WTC11 (cell line): ENCODE measurements at regions not wholly inside any gene's neighbourhood (a gene's known extent, or its start where the extent isn't known, plus 50 kb on each side); places are given as distances from the start of the nearest gene placed in this dataset.

Source experiments
- ATAC-seq: fragments of 200-7000 bp; cut with Tn5 transposase; 2 replicates; pipeline ENCODE4 v1.10.0; 2021; ENCODE audit warnings: mild to moderate bottlenecking, moderate library complexity
- CTCF ChIA-PET: fragments of 300-600 bp; sonication (Branson Sonifier 250); formaldehyde crosslinking; loops from one replicate; lab custom pipeline; 2021; ENCODE audit warnings: antibody characterized with exemption; lab: Charles Lee
- POLR2A ChIA-PET: fragments of 350-600 bp; sonication (Branson Sonifier 250); formaldehyde crosslinking; loops from one replicate; lab custom pipeline; 2021; ENCODE audit warnings: antibody characterized with exemption; lab: Charles Lee
- DNase-seq: peaks from one replicate; pipeline ENCODE4 v3.0.0; 2021; ENCODE audit warnings: low spot score
- H3K27ac Mint-ChIP-seq: 2 replicates; pipeline ENCODE4 v1.8.0; 2021; ENCODE audit warnings: mixed read lengths
- H3K27me3 Mint-ChIP-seq: 2 replicates; pipeline ENCODE4 v1.8.0; 2021; ENCODE audit warnings: low read depth, mild to moderate bottlenecking, moderate library complexity, mixed read lengths
- H3K36me3 Mint-ChIP-seq: 2 replicates; pipeline ENCODE4 v1.8.0; 2021; ENCODE audit warnings: mixed read lengths
- H3K4me1 Mint-ChIP-seq: 2 replicates; pipeline ENCODE4 v1.8.0; 2022; ENCODE audit warnings: mixed read lengths
- H3K4me3 Mint-ChIP-seq: 2 replicates; pipeline ENCODE4 v1.8.0; 2021; ENCODE audit warnings: mild to moderate bottlenecking, moderate library complexity, mixed read lengths
- H3K9me3 Mint-ChIP-seq: 2 replicates; pipeline ENCODE4 v1.8.0; 2021; ENCODE audit warnings: mixed read lengths
- AR ChIP-seq: fragments of 250-450 bp; sonication (Bioruptor Pico); IDR thresholded peaks from 2 replicates; pipeline ENCODE4 v1.9.0; 2021; ENCODE audit warnings: mild to moderate bottlenecking
- ATF6 ChIP-seq: sonication (generic); formaldehyde crosslinking; IDR thresholded peaks from 2 replicates; pipeline ENCODE4 v1.8.1; 2023; ENCODE audit warnings: mild to moderate bottlenecking, missing genetic modification reagents
- CBFB ChIP-seq: sonication (generic); formaldehyde crosslinking; IDR thresholded peaks from 2 replicates; pipeline ENCODE4 v1.8.1; 2022; ENCODE audit warnings: mild to moderate bottlenecking, low read depth, missing genetic modification reagents
- FOXJ3 ChIP-seq: sonication (generic); formaldehyde crosslinking; IDR thresholded peaks from 2 replicates; pipeline ENCODE4 v1.9.0; 2021; ENCODE audit warnings: missing genetic modification reagents, mild to moderate bottlenecking, borderline replicate concordance
- GRHL2 ChIP-seq: fragments of 250-450 bp; sonication (Bioruptor Pico); IDR thresholded peaks from 2 replicates; pipeline ENCODE4 v1.8.0; 2022; ENCODE audit warnings: mild to moderate bottlenecking, moderate library complexity; ENCODE audit not compliant: insufficient replicate concordance, severe bottlenecking
- GTF2I ChIP-seq: fragments of 250-450 bp; sonication (Bioruptor Pico); conservative IDR thresholded peaks from 2 replicates; pipeline ENCODE4 v1.4.0; 2021; ENCODE audit warnings: mild to moderate bottlenecking
- HMGA2 ChIP-seq: fragments of 250-450 bp; sonication (Bioruptor Pico); IDR thresholded peaks from 2 replicates; pipeline ENCODE4 v1.4.0; 2021; ENCODE audit warnings: mild to moderate bottlenecking, moderate library complexity
- IRF2 ChIP-seq: sonication (generic); formaldehyde crosslinking; IDR thresholded peaks from 2 replicates; pipeline ENCODE4 v1.8.0; 2022; ENCODE audit warnings: low read depth, missing genetic modification reagents, borderline replicate concordance
- KAT7 ChIP-seq: sonication (generic); formaldehyde crosslinking; IDR thresholded peaks from 2 replicates; pipeline ENCODE4 v1.8.1; 2023; ENCODE audit warnings: missing genetic modification reagents, mild to moderate bottlenecking, borderline replicate concordance
- SMAD3 ChIP-seq: sonication (generic); formaldehyde crosslinking; IDR thresholded peaks from 2 replicates; pipeline ENCODE4 v1.8.0; 2022; ENCODE audit warnings: missing genetic modification reagents, mild to moderate bottlenecking, borderline replicate concordance
- STAT6 ChIP-seq: sonication (generic); formaldehyde crosslinking; conservative IDR thresholded peaks from 2 replicates; pipeline ENCODE4 v1.8.1; 2023; ENCODE audit warnings: mild to moderate bottlenecking, low read depth, missing genetic modification reagents, moderate library complexity
- TEAD1 ChIP-seq: sonication (generic); formaldehyde crosslinking; IDR thresholded peaks from 2 replicates; pipeline ENCODE4 v1.8.0; 2022; ENCODE audit warnings: mild to moderate bottlenecking, missing genetic modification reagents
- ZNF232 ChIP-seq: sonication (generic); formaldehyde crosslinking; IDR thresholded peaks from 2 replicates; pipeline ENCODE4 v1.8.0; 2022; ENCODE audit warnings: mild to moderate bottlenecking, missing genetic modification reagents
- ZNF396 ChIP-seq: fragments of 250-450 bp; sonication (Bioruptor Pico); IDR thresholded peaks from 2 replicates; pipeline ENCODE4 v1.8.0; 2021; ENCODE audit warnings: mild to moderate bottlenecking, moderate library complexity, borderline replicate concordance
- ZNF532 ChIP-seq: fragments of 250-450 bp; sonication (Bioruptor Pico); IDR thresholded peaks from 2 replicates; pipeline ENCODE4 v1.9.0; 2021; ENCODE audit warnings: mild to moderate bottlenecking, borderline replicate concordance
- TF ChIP-seq, protein P1 (sequence below): sonication (generic); formaldehyde crosslinking; IDR thresholded peaks from 2 replicates; pipeline ENCODE4 v1.8.1; 2022; ENCODE audit warnings: low read depth, mild to moderate bottlenecking, moderate library complexity, missing genetic modification reagents, borderline replicate concordance

- ChIA-PET CTCF (no interaction called here), POLR2A (interaction anchor here (0.7 kb wide), 1 partner anchor 131 kb away, joined by 4 read pairs; no protein-coding TSS in a partner anchor)
- no peaks in the 10 kb centered on the region for H3K36me3 Mint-ChIP-seq
- peaks cover 4% of the 10 kb centered on the region; the same call in 1 of the 2 replicates for H3K9me3 Mint-ChIP-seq
- H3K27me3 Mint-ChIP-seq = no peaks in the 10 kb centered on the region
- no peak overlapping the region for H3K27ac Mint-ChIP-seq
- TF ChIP-seq HMGA2 (CRISPR knock-in tag) = no peak
- no peak for TF ChIP-seq AR (CRISPR knock-in tag)
- no peak for TF ChIP-seq GRHL2
- TF ChIP-seq ZNF532 (CRISPR knock-in tag) = no peak
- no peak for TF ChIP-seq ZNF396
- TF ChIP-seq SMAD3 (CRISPR knock-in tag) = no peak
- no peak for TF ChIP-seq ZNF232
- DNase-seq (no peak), ATAC-seq (no peak)
- H3K4me1 Mint-ChIP-seq = peaks cover 17% of the 10 kb centered on the region
- H3K4me3 Mint-ChIP-seq = no peak overlapping the region
Measured at GRCh38 chr17:13302419-13302818, 284.6 kb upstream of the ELAC2 start.

DNA sequence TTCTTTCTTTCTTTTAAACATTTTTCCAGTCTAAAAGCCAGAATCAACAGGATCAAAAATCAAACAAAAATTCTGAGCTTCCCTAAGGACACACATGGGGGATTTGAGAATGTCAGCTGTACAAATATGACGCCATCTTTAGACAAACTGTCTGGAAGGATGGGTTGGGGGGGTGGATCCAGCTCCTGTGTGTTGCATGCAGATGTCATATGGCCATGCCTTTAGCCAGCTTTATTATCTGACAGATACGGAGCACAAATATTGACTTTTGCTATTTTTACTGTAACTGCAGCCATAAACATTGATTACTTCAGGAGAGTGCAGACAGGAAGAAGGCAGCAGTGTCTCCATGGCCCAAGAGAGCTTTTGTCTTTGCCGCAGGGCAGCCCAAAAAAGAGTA, 279.4 kb upstream of the ELAC2 start:
- ATAC-seq = no peak
- TF ChIP-seq SMAD3 (CRISPR knock-in tag) = no peak
- no peak for TF ChIP-seq AR (CRISPR knock-in tag)
- TF ChIP-seq CBFB (CRISPR knock-in tag) = no peak
- no peak for TF ChIP-seq ZNF396
- TF ChIP-seq GTF2I (CRISPR knock-in tag) = no peak
- TF ChIP-seq, protein P1, sequence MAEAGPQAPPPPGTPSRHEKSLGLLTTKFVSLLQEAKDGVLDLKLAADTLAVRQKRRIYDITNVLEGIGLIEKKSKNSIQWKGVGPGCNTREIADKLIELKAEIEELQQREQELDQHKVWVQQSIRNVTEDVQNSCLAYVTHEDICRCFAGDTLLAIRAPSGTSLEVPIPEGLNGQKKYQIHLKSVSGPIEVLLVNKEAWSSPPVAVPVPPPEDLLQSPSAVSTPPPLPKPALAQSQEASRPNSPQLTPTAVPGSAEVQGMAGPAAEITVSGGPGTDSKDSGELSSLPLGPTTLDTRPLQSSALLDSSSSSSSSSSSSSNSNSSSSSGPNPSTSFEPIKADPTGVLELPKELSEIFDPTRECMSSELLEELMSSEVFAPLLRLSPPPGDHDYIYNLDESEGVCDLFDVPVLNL (CRISPR knock-in tag) = no peak
- no peak for TF ChIP-seq STAT6 (CRISPR knock-in tag)
- TF ChIP-seq KAT7 (CRISPR knock-in tag) = no peak
- no peak for TF ChIP-seq ATF6 (CRISPR knock-in tag)
- no peak for TF ChIP-seq IRF2 (CRISPR knock-in tag)
- TF ChIP-seq FOXJ3 (CRISPR knock-in tag) = no peak
- no peak for TF ChIP-seq TEAD1 (CRISPR knock-in tag)
- DNase-seq = no peak
- ChIA-PET POLR2A (no interaction called here), CTCF (interaction anchor here (1.3 kb wide), 1 partner anchor 266 kb away, joined by 3 read pairs; no protein-coding TSS in a partner anchor)
- H3K4me1 Mint-ChIP-seq = no peaks in the 10 kb centered on the region
- no peaks in the 10 kb centered on the region for H3K36me3 Mint-ChIP-seq
- no peak overlapping the region for H3K27ac Mint-ChIP-seq
- no peak overlapping the region for H3K4me3 Mint-ChIP-seq
- peaks cover 4% of the 10 kb centered on the region; the same call in 1 of the 2 replicates for H3K9me3 Mint-ChIP-seq
- H3K27me3 Mint-ChIP-seq = no peaks in the 10 kb centered on the region
